ENCODE measurements at regions not wholly inside any gene's neighbourhood (a gene's known extent, or its start where the extent isn't known, plus 50 kb on each side); places are given as distances from the start of the nearest gene placed in this dataset.

GRCh38 chr14:84885061-84885460 lies 644.9 kb upstream of the FLRT2 start:
- no peak for TF ChIP-seq CTCF (IDR thresholded peaks at IDR 0.05)
- TF ChIP-seq POLR2A (IDR thresholded peaks at IDR 0.05) = no peak

Measured in ovary (tissue), 3 donors.